GM18951 (cell line): ENCODE measurements at regions not wholly inside any gene's neighbourhood (a gene's known extent, or its start where the extent isn't known, plus 50 kb on each side); places are given as distances from the start of the nearest gene placed in this dataset.
"Not testable (repeated sequence)": the region's sequence is repeated elsewhere in the genome, so short reads cannot be mapped to it uniquely, and the experiment has no call there.

Experiments used
- POLR2A ChIP-seq: IDR thresholded peaks from 4 replicates; pipeline ENCODE4 v1.6.1; 2011; ENCODE audit warnings: mild to moderate bottlenecking; ENCODE audit not compliant: insufficient read length, insufficient read depth; ENCODE audit errors: extremely low read depth
- in situ Hi-C: fragments of 300-500 bp; cut with MboI; formaldehyde crosslinking; loops from one replicate; pipeline ENCODE4 v1.12.0; 2022; ENCODE audit warnings: low sequenced_read_pairs, mixed read lengths, inconsistent platforms; ENCODE audit not compliant: unreplicated experiment

DNA sequence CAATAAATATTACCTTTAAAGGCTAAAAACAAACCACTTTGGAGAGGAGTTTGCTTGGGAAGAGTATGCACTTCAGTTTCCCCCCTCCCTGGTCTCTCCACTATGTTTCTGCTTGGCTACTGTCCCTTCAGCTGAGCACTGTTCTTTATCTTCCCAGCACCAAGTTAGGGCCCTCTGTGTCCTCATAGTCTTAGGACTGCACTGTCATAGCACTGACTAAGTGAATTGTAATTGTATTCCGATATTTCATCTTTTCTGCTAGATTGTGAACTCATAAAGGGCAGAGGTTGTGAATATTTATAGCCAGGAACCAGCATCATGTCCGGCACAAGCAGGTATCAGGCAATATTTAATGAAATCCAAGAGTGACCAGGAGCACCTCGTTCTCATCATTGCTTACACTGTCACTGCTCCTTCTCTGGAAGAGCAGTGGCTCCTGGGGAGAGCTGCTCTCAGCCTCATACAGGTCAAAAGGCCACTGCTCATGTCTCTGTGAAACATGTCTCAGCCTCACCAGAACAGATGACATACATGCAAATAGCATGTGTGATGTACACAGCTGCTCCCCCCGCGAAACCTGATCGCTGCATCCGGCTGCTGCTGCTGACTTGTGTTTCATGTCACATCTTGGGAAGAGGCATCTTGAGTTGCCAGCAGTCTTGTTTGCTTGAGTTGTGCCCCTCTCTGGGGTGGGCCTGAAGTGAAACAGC, 279.7 kb upstream of the MSX2 start:
- in situ Hi-C loops, result no loop called here
- TF ChIP-seq POLR2A, result no peak

DNA sequence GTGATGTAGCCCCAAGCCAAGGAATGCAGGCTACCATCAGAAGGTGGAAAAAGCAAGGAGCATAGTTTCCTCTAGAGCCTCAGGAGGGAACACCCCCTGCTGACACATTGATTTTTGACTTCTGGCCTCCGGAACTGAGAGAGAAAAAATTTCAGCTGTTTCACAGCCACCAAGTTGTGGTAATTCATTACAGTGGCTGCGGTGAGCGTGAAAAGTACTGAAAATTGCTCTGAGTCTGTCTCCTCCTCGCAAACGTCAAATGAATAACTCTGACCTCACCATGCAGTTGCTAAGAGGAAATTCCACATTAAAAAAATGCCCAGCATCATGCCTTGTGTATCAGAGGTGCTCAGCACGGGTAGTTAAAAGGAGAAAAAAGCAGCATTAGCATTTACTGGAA, 277.9 kb upstream of the MSX2 start:
- no peak for TF ChIP-seq POLR2A
- in situ Hi-C loops, result no loop called here

DNA sequence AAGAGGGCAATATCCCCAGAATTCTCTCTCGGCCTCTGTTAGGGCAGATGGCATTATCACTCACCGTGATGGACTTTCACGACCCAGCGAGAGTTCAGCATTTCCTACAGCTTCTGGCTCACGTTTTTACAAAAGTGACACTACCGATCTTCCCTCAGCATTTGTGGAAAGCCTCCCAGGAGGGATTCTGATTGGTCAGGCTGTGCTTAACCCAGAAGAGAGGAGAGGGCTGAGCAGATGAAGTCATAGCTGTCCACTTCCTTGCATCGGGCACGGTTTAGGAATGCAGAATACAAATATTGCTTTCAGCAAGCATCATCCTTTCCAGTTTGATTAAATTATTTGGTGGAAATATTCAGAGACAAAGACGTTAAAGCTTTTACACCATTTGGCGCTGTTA, 277.4 kb upstream of the MSX2 start:
- no peak for TF ChIP-seq POLR2A
- in situ Hi-C loops, result no loop called here

DNA sequence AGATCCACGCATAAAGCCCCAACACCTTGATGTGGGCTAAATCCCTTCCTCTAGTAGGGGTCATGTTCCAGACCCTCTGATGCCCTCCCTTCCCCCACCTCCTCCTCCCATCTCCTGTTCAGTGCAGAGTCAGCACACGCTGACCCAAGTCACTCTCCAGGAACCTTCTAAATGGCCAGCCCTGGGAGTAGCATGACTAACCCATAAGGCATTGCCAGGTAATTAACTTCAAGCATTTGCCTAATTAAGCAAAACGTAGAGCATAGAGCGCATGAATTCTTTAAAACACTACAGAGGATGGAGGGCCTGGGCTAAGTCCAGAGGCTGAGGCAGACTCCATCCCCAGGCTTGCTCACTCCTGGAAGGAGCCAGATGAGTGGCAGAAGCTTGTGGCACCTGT, 276.3 kb upstream of the MSX2 start:
- in situ Hi-C loops, result no loop called here
- no peak for TF ChIP-seq POLR2A

DNA sequence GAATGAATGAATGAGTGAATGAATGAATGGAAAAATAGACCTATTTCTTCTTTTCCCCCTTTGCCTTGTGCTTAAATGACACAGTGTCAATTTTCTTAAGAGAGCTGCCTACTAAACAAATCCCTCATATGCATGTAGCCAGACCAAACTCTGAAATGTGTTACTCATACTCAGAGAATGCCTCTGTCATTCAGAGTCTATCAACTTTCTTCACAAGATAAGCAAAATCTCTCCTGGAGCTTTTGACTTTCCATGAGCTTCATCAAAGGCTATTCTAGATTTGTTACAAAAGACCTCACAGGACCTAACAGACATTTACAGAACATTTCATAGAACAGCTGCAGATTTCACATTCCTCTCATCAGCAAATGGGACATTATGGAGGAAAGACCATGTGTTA, 275.7 kb upstream of the MSX2 start:
- in situ Hi-C loops, result no loop called here
- TF ChIP-seq POLR2A, result no peak

DNA sequence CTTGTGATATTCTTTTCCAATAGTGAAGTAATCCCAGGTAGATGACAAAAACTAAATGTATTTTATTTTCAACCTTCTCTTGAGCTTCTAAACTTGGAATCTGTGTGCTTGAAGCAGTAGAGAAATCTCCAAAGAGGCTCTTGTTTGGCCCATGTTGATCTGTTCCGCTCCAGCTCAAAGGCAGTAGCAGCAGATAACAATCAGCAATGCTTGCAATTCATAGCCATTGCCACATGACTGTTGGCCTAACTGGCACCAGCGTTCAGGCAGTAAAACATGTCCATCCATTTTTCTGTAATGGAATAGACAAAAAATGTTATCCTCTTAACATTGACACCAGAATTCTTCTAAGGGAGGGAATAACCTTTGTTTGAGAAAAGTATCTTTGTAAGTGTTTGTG, 270.7 kb upstream of the MSX2 start:
- in situ Hi-C loops, result no loop called here
- TF ChIP-seq POLR2A, result no peak

DNA sequence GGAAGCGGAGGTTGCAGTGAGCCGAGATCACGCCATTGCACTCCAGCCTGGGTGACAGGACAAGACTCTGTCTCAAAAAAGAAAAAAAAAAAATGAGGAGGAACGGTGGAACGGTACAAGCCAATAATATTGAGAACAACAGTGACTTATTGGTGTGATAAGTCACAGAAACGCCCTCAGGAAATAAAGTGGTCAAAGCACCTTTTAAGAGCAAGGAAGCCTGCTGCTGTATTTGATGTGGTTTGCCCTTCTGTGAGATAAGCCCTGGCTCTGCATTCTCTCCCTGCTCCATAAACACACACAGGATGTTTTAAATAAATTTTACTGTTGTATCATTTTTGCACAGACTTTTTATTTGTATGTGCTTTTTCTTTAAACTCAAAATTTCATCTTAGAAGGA, 269.9 kb upstream of the MSX2 start:
- in situ Hi-C loops, result no loop called here
- no peak for TF ChIP-seq POLR2A

DNA sequence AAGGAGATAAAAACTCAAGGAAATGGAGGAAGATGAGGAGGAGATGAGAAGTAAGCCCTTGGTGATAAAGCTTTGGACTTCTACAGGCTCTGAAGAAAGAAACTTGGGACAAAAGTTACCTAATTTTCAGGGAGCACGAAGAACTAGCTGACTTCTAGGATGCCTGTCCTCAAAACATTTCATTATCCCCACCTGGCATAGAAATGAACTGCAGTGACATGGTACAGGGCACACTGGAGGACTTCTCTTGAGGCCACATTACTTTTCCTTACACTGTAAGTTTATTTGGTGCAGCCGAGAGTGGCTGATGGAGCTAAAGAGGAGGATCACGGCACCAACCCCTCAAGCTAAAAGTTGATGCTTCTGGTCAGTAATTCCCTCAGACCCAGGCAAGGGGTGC, 269.5 kb upstream of the MSX2 start:
- in situ Hi-C loops, result no loop called here
- TF ChIP-seq POLR2A, result no peak

DNA sequence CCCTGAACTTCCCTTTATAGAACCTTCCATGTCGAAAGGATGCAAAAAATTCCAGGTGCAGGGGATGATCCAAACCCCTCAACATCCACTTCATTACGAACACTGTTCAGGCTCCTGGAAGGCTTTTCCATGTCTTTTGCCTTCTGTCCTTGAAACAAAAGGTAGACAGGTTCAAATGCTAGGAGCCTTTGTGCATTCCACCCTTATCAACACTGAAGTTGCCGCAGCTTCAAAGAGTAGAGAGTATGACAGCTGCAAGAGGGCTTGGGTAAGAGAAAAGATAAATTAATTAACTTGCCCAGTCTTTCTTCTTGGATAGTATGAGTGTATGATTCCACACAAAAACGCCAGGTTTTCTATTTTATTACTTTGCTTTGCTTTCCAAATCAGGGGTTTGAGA, 269.1 kb upstream of the MSX2 start:
- in situ Hi-C loops, result no loop called here
- no peak for TF ChIP-seq POLR2A

DNA sequence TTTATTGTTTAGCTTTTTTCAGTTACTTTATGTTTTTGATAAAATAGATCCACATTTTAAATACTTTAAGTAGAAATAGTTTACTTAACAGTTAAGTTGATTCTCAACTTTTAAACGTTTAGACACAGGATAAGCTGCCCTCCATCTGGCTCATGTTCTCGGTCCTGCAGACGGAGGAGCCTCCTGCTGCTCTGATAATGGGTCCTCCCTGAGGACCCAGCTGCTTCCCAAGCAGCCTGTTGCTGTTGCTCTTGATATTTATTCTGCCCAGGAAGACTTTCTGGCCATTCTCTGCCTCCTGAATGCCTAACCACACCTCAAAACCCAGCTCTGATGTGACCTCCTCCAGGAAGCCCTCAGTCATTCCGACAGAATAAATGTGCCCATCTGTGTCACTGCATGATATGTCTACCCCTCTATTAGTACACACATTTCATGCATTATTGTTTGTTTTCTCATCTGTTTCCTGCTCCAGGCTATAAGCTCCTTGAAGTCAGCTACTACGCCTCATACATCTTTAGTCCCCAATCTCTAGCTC, 267.2 kb upstream of the MSX2 start:
- in situ Hi-C loops, result no loop called here
- no peak for TF ChIP-seq POLR2A

DNA sequence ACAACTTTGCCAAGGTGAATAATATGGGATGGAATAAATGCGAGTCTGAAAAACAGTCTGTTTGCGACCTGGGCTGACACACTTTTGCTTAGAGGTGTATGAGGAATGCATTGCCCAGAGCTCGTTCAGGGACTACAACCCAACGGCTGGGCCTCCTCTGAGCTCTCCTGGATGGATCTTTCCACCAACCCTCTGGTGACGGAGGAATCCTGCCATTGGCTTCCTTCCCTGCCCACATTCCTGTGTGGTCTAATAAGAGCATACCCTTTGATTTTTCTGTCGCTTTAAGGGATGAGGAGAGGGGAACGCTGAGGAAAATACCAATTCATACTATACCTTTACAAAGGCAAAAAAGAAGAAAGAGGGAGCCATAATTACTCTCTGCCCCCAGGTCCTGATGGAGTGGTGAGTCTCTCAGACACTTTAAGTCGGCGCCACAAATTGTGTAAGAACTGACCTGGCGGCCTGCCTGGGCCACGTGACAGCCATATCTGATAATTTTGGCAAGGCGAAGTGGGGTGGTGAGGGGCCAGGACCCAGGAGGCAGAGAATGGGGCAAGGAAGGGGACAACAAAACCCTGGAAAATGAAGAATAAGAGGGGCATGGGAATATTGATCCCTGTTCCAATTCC, 265.2 kb upstream of the MSX2 start:
- in situ Hi-C loops, result no loop called here
- TF ChIP-seq POLR2A, result no peak

DNA sequence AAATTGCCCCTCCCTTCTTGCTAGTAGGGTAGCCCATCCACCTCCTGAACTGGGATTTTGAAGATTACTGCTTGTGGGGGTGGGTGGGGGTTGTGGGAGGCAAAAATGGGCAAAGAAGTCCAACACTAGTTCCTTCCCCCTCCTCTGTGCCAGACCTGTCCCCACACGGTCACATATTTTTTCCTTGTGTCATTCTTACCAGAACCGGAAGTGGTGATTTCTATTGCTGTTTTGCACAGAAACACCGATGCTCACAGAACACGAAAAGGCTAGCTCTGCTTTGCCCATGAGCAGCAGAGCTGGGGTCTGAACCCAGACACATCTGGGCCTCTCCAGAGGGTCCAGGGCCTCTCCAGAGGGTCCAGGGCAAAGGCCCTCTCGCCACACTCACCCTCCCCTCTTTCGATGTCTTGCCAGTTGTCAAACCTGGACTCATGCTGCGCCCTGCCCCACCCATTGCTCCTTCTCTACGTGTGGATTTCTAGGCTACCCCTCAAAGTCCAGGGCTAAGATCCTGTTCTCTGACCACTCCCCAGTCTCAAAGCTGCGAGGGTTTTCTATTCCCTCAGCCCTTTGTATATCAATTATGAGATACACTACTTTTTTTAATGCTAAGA, 264.4 kb upstream of the MSX2 start:
- no peak for TF ChIP-seq POLR2A
- in situ Hi-C loops, result no loop called here

DNA sequence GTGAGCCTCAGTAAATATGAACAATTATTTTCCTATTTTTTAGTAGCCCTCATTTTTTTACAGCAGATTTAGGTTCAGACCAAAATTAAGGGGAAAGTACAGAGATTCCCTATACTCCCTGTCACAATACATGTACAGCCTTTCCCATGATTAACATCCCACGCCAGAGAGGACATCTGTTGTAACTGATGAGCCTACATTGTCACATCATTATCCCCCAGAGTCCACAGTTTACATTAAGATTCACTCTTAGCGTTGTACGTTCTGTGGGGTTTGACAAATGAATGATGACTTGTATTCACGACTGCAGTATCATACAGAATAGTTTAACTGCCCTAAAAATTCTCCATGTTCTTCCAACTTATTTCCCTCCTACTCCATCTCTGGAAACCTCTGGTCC, 262.3 kb upstream of the MSX2 start:
- no peak for TF ChIP-seq POLR2A
- in situ Hi-C loops, result no loop called here

DNA sequence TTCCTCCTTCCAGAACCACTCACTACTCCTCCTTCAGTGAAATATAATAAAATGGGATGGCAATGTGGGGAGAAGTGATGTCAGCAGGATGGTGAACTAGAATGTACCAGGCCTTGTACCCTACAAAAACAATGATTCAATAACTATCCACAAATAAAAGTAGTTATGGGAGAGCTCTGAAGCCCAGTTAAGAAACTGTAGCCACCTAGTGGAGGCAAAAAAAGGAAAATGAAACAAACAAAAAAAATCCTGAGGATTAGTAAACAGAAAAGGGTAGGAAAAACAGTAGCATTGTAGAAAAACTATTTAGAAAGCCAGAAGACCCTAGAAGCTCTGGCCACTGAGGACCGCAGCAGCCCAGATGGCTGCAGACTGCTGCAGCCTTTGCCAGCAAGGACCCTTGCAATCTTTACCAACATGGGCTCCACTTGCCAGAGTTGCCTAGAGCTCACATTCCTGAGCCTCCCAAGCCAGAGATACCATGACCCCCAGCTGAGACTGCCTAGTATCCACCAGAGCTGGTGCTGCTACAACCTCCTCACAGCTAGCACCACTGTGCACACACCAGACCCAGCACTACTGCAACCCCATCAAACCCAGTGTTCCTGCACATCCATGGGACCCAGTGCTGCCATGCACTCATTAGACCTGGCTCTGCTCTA, 259.7 kb upstream of the MSX2 start:
- no peak for TF ChIP-seq POLR2A
- in situ Hi-C loops, result no loop called here

DNA sequence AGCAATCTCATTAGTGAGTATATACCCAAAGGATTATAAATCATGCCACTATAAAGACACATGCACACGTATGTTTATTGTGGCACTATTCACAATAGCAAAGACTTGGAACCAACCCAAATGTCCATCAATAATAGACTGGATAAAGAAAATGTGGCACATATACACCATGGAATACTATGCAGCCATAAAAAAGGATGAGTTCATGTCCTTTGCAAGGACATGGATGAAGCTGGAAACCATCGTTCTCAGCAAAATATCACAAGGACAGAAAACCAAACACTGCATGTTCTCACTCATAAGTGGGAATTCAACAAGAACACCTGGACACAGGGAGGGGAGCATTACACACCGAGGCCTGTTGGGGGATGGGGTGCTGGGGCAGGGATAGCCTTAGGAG, 252.9 kb upstream of the MSX2 start:
- in situ Hi-C loops, result not testable (repeated sequence)
